OCI-LY3 (cell line): ENCODE measurements at regions not wholly inside any gene's neighbourhood (a gene's known extent, or its start where the extent isn't known, plus 50 kb on each side); places are given as distances from the start of the nearest gene placed in this dataset.

ENCODE experiments used
- CTCF ChIP-seq: fragments of 200-600, 300-600 bp; sonication (generic); IDR thresholded peaks from 2 replicates; pipeline ENCODE4 v1.5.1; 2014; ENCODE audit warnings: antibody characterized with exemption, low read length, low read depth
- EZH2phosphoT487 ChIP-seq: fragments of 200-600 bp; shearing (Covaris generic); IDR thresholded peaks from 2 replicates; pipeline ENCODE4 v1.6.1; 2018; ENCODE audit warnings: antibody characterized with exemption, mixed run types, low read depth

- TF ChIP-seq EZH2phosphoT487 = no peak
- no peak for TF ChIP-seq CTCF
These were observed 278.9 kb downstream of the CENPW start for GRCh38 chr6:126618639-126619343.
